ENCODE measurements at regions not wholly inside any gene's neighbourhood (a gene's known extent, or its start where the extent isn't known, plus 50 kb on each side); places are given as distances from the start of the nearest gene placed in this dataset.

DNA sequence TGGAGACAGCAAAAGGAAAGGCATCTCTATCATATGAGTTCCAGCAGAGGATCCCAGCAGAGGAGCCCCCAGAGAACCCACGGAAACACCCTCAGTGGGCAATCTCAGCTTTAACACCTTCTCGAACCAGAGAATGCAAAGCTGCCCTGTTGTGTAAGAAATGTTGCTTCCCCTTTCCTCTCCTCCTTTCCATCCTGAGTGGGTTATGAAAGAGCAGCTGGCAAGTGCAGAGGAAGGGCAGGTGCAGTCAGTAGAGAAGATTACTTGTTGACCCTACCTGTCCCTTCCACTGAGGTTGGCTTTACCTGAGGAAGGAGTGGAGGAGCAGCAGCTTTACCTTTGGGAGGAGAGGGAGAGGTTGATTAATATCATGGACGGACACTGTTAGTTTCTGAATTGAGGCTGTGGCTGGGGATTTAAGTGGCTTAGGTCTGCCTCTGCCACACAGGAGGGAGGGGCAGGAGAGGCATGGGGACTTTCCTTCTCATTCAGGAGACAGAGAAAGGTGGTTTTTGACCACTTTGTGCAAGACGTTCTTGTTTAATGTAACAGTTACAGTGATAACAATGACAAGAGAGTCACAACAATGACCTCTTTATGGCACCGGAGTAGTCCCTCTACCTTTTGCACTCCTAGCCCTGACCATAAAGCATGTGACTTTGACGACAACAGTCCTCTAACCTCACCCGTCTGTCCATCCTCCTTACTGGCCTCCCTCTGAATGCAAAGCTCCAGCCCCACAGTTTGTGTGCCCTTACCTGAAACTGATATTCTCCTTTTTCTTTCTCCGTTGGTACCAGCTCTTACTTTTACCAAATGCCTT is 254.8 kb downstream of the NSG2 start:
- H3K27me3 ChIP-seq = no peaks in the 10 kb centered on the region
- no peak overlapping the region for H3K4me3 ChIP-seq
- 54 to 64% methylated on average over 8 of the region's 8 CpGs for WGBS, 2 donors
- H3K9me3 ChIP-seq = peaks cover 0 to 3% (median 0%) of the 10 kb centered on the region in 4 donors
- no peak overlapping the region for H3K27ac ChIP-seq
- no peaks in the 10 kb centered on the region for H3K36me3 ChIP-seq
- TF ChIP-seq POLR2A (IDR thresholded peaks at IDR 0.05) (no peak), EP300 (IDR thresholded peaks at IDR 0.05) (no peak), CTCF (IDR thresholded peaks at IDR 0.05) (no peak)
- H3K4me1 ChIP-seq = peaks cover 0 to 10% (median 0%) of the 10 kb centered on the region in 4 donors
- no peak for DNase-seq (ENCODE audit: low spot score in 2 of 2)

DNA sequence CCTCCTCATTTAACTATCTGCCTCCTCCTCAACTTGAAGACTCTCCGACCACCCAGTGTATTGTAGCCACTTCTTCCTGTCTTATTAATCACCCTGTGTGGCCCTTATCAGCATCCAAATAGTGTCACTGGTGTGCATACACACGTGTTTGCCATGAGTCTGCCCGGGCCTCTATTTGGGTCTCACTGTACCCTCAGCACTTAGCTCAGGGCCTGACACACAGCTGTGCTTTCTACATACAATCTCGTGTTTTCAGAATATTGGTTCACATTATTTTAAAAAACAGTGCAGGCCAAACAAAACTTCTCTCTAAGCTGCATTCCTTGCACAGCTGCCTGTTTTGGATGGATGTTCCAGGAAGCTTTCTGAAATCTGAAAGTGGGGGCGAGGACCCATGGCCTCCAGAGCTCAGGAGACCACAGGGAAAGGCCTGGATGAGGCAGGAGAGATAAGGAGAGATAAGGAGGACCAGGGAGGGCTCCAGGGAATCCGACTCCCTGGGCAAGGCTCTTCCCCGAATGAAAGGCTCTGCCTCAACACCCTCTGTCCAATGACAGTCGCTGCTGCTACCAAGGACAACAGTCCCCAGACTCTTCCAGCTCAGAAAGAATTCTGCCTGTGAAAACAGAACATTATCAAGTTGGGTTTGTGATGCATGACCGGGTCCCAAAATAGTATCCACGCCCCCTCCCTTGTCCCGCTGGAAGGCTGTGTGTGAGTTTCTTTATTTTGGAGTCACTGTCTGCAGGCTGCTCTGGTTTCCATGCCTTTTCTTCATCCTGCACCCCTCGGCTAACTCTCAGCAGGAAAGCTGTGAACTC is 255.6 kb downstream of the NSG2 start:
- Histone ChIP-seq H3K9me3 (peaks cover 0 to 3% (median 0%) of the 10 kb centered on the region in 4 donors), H3K4me3 (no peak overlapping the region), H3K27me3 (no peaks in the 10 kb centered on the region), H3K4me1 (peaks cover 0 to 8% (median 0%) of the 10 kb centered on the region in 4 donors), H3K27ac (no peak overlapping the region), H3K36me3 (no peaks in the 10 kb centered on the region)
- no peak for TF ChIP-seq CTCF (IDR thresholded peaks at IDR 0.05)
- TF ChIP-seq POLR2A (IDR thresholded peaks at IDR 0.05) = no peak
- no peak for TF ChIP-seq EP300 (IDR thresholded peaks at IDR 0.05)
- 14 to 18% methylated on average over 11 to 12 of the region's 12 CpGs for WGBS, 2 donors
- DNase-seq (ENCODE audit: low spot score in 2 of 2) = no peak

- Histone ChIP-seq H3K27me3 (no peaks in the 10 kb centered on the region), H3K4me3 (no peak overlapping the region)
- no peak for TF ChIP-seq CTCF (IDR thresholded peaks at IDR 0.05)
- no peak for TF ChIP-seq EP300 (IDR thresholded peaks at IDR 0.05)
- TF ChIP-seq POLR2A (IDR thresholded peaks at IDR 0.05) = no peak
These were observed 256.5 kb downstream of the NSG2 start for GRCh38 chr5:174301848-174302625.

GRCh38 chr5:174303035-174303434 is 257.5 kb downstream of the NSG2 start:
- Histone ChIP-seq H3K27ac (no peak overlapping the region), H3K36me3 (no peaks in the 10 kb centered on the region), H3K27me3 (no peaks in the 10 kb centered on the region), H3K4me1 (peaks cover 0 to 8% (median 0%) of the 10 kb centered on the region in 4 donors), H3K9me3 (peaks cover 0 to under 1% (median 0%) of the 10 kb centered on the region in 4 donors), H3K4me3 (no peak overlapping the region)
- TF ChIP-seq EP300 (IDR thresholded peaks at IDR 0.05) = no peak
- TF ChIP-seq CTCF (IDR thresholded peaks at IDR 0.05) = no peak
- no peak for TF ChIP-seq POLR2A (IDR thresholded peaks at IDR 0.05)
- DNase-seq (ENCODE audit: low spot score in 2 of 2) = no peak
- WGBS, 2 donors = 79 to 81% methylated on average over 8 of the region's 8 CpGs

More at GRCh38 chr5:174301848-174302625, 256.5 kb downstream of the NSG2 start:
- H3K27ac ChIP-seq = no peak overlapping the region
- H3K36me3 ChIP-seq = no peaks in the 10 kb centered on the region
- no peak for DNase-seq (ENCODE audit: low spot score in 2 of 2)
- H3K9me3 ChIP-seq = peaks cover 0 to 3% (median 0%) of the 10 kb centered on the region in 4 donors
- WGBS, 2 donors = 80 to 84% methylated on average over 10 of the region's 10 CpGs
- H3K4me1 ChIP-seq = peaks cover 0 to 8% (median 0%) of the 10 kb centered on the region in 4 donors

All from tibial nerve (tissue), 4 donors.